ENCODE measurements at regions not wholly inside any gene's neighbourhood (a gene's known extent, or its start where the extent isn't known, plus 50 kb on each side); places are given as distances from the start of the nearest gene placed in this dataset.
A peak's percentile ranks its signal among the peaks of the same experiment; 100 is the strongest.
"Not testable (repeated sequence)": the region's sequence is repeated elsewhere in the genome, so short reads cannot be mapped to it uniquely, and the experiment has no call there.

DNA sequence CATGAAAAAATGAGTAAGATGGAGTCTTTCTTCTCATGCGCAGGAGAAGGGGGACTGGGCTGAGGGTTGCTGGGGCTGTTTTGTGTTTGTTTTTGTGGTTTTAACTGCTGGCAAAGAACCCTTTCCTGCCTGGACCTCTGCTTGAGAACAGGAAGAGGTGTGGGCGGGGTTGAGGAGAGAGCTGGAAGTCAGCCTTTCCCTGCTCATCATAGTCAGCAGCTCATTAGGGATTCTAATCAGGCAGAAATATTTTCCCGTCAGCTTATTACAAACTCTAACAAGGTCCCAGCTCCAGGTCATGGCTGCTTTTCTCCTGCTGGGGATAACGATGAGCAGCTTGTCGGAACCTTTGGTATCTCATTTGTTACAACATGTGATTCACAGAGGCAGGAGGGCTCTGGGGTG lies 185.0 kb upstream of the NRXN3 start:
- DNase-seq (ENCODE audit: low read depth) = no peak

DNA sequence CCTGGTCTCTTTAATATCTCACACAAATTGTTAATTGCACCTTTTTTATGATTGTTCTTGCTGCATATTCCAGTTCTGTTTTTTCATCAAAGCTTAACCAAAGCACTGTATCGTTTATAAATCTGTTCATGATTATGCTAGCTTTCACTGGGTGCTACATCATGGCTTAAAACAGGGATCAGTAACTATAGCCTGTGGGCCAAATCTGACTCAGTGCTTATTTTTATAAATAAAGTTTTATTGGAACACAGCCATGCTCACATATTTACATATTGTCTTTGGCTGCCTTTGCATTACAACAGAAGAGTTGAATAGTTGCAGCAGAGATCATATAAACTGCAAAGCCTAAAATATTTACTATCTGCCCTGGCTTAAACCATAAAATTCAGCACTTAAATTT lies 183.4 kb upstream of the NRXN3 start:
- DNase-seq (ENCODE audit: low read depth) = no peak

DNA sequence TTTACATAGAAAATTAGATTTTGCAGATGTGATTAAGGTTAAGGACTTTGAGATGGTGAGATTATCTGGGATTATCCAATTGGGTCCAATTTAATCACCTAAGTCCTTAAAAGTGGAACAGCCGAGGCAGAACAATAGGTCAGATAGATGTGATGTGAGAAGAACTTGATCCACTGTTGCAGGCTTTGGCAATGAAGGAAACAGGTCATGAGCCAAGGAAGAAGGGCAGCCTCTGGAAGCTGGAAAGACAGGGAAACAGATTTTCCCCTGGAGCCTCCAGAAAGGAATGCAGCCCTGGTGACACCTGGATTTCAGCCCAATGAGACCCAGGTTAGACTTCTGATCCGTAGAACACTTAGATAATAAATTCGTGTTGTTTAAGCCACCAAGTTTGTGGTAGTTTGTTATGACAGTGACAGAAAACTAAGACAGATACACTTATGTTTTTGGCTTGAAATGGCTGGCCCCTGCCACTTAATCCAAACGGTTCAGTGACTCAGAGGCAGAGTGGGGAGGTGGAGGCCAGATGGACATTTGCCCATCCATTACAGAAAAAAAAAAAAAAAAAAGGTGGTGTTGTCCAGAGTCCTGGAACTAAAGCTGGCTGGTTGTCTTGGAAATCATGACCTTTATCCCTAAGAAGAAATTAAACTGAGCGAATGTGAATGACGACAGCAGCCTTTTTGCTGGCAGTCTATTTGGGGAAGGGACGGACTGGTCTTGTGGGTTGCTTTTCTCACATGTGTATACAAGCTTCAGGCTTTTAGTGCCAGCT lies 181.9 kb upstream of the NRXN3 start:
- no peak for DNase-seq (ENCODE audit: low read depth)

DNA sequence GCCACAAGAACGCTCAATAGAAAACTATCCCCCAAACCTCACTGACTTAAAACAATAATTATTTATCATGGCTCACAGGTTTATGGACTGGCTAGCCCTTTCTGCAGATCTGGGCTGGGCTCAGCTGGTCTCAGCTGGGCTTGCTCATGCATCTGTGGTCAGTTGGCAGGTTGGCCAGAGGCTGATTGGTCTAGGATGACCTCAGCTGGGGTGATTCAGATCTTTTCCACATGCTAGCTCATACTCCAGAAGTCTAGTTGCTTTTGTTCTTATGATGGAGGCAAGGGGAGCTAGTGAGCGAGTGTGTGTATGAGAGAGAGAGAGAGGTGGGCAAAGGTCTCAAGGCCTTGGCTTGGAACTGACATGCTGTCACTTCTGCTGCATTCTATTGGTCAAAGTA lies 181.2 kb upstream of the NRXN3 start:
- peak; percentile 69 for DNase-seq (ENCODE audit: low read depth)

DNA sequence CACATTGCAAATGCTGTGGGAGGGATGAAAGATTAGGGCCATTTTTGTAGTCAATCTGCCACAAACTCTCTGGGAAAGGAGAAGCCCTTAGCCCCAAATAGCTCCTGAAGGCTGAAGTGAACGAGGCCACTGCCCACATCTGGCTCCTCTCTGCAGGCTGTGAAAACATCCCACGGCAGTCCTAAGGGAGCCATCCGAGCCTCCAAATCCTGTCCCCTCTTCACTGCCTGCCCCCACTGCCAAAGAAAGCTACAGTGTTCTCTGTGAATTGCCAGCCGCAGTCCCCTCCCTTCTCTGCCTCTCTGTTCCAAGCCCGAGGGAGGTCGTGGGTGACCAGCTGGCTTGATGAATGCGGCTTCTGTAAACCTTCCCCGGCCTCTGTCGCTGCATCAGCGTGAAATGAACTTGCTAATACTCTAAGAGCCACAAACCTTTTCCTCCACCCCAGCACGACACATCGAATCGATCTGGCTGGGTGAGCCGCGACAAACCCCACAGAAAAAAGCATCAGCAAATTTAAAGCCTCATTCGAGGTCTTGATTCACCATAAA lies 180.7 kb upstream of the NRXN3 start:
- DNase-seq (ENCODE audit: low read depth) = no peak

DNA sequence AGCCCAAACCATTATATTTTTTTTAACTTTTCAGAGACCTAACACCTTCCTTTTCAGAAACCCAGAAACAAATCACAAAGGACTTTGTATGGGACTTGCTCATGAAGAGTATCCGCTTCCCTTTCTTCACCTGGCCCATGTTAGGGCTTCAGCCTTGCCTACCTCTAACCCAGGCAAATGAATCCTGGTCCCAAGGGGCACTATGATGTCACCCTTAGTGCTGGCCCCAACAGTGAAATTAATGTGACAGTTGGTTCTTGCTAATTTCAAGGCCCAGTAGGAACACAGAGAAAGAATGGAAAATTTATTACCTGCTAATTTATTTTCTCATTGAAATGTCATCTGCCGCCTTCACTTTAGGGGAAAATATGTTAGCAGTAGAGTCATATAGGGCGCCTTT lies 179.8 kb upstream of the NRXN3 start:
- DNase-seq (ENCODE audit: low read depth) = no peak

DNA sequence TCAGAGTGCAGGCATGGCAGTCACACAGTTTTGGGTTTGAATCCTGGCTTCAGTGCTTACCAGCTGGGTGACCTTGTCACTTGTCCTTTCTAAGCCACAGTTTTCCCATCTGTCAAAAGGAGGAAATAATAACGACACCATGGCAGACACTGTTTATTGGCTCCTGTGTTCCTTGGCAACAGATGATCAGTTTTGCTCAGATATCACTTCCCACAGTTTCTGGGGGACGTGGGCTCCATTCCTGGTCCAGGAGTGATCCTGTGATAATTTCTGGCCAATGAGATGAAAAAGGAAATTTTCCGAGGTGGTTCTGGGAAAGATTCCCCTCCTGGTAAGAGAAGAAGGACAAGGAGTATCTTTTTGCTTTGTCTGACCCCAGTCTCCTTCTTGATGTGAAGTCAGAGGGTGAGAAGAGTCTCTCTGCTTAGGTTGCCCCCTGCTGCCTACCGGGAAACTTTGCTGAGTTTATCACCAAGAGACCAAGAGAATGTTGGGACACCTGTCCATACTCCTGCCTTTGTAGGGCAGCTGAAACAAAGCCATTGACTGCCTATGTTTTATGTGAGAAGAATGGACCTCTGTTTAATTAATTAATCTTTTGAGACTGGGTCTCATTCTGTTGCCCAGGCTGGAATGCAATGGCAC lies 178.9 kb upstream of the NRXN3 start:
- DNase-seq (ENCODE audit: low read depth) = no peak

DNA sequence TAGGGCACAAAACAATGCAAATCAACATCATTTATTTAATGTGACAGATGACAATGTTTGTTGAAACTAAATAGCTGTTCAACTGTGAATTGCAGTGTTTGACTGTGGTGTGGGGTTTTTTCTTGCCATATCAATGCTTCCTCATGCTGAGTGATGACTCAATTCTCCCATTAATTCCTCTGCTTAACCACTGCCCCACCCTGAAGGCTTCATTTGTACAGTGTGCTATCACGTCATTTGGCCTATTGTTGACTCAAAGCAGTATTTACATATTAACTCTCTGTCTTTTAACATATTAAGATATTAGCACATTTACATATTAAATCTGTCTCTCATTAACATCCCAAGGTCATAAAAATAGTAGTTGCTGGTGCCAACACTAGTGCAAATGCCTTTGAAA lies 164.8 kb upstream of the NRXN3 start:
- peak; percentile 48 for DNase-seq (ENCODE audit: low read depth)

DNA sequence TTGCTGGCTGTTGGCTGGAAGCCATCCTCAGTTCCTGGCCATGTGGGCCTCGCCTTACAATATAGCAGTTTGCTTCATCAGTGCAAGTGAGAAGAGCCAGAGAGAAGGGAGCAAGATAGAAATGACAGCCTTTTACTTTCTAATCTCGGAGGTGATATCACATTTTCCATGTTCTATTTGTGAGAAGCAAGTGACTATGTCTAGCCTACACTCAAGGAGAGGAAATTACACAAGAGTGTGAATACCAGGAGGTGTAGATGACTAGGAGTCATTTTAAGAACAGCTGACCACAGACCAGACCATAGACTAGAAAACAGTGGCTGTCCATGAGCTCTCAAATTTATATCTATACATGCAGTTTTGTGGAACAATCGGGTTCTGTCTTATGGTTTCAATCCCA lies 163.0 kb upstream of the NRXN3 start:
- no peak for DNase-seq (ENCODE audit: low read depth)

DNA sequence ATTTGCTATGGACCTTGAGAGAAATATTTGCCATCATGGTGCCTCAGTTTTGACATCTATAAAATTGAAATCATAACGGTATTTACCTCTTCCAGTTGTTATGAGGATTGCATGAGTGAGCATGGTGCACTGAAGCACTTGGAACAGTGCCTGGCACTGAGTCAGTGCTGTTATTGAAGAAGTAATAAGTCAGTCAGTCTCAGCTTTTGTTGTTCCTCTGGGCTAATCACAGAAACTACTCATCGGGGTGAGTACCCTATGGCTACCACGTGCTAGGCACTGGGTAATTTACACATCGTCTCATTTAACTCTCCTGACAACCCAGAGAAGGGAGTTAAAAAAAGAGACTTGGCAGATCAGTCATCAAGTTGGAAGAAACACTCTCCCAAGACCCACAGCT lies 159.5 kb upstream of the NRXN3 start:
- DNase-seq (ENCODE audit: low read depth) = peak; percentile 43

DNA sequence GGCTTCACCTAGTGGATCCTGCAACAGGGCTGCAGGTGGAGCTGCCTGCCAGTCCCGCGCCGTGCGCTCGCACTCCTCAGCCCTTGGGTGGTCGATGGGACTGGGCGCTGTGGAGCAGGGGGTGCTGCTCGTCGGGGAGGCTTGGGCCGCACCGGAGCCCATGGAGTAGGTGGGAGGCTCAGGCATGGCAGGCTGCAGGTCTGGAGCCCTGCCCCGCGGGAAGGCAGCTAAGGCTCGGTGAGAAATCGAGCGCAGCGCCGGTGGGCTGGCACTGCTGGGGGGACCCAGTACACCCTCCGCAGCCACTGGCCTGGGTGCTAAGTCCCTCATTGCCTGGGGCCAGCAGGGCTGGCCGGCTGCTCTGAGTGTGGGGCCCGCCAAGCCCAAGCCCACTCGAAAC lies 156.3 kb upstream of the NRXN3 start:
- not testable (repeated sequence) for DNase-seq (ENCODE audit: low read depth)

DNA sequence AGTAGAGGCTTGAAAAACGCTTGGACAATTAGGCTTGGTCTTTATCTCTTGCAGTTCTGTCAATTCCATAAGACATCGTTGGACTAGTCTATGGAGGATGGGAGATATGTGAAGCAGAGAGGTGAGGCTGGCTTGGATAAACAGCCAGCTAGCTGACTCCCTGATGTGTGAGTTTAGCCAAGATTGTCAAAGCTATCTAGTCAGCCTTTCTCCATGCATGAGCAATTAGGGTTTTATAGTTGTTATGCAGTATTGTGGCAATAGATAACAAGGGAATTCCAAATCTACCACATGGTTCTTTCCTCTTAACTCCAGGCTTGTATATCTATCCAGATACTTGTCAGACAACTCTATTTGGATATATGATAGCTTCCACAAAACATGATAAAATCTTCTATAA lies 153.6 kb upstream of the NRXN3 start:
- DNase-seq (ENCODE audit: low read depth) = no peak

DNA sequence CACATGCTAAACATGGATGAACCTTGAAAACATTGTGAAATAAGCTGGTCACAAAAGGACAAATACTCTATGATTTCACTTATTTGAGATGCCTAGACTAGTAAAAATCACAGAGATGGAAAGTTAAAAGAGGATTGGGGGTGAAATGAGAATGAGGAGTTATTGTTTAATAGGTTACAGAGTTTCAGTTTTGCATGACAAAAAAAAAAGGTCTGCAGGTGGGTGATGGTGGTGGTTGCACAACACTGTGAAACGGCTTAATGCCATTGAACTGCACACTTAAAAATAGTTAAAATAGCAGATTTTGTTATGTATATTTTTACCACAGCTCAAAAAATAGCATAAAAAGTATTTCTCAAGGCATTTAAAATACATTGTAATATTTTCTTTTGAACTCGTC lies 151.9 kb upstream of the NRXN3 start:
- no peak for DNase-seq (ENCODE audit: low read depth)

DNA sequence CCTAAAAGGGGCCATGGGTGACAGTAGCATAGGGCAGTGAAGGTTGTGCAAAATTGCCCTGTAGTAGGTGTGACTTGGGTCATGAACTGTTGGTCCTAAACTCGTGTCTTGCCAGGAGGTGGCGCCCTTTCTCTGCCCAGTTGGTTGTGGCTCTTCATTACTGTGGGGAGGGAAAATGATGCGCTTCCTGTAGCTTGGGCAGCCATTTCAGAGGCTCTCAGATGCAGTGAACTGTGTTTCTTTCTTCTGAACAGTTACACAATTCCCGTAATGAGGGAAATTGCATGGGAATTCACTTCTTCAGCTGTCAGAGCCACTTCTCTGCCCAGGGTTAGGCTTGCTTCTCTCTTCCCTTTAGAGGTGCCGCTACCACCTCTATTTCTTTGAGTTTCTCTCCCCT lies 148.1 kb upstream of the NRXN3 start:
- peak; percentile 61 for DNase-seq (ENCODE audit: low read depth)

DNA sequence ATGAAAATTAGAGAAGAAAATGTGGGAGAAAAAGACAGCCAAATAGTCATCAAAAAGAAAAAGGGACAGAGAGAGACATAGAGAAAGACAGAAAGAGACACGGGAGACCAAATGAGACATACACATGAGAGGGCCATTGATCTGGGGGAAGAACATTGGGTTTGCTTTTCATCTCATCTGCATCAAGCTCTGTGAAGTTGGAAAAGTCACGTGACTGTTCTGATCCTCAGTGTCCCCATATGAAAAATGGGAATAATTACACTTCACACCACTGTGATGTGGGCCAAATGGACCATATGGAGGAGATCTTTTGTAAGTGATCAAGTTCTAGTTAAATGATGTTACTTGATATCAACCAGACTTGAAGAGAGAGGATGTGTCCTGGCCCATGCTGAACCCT lies 147.1 kb upstream of the NRXN3 start:
- DNase-seq (ENCODE audit: low read depth) = no peak

DNA sequence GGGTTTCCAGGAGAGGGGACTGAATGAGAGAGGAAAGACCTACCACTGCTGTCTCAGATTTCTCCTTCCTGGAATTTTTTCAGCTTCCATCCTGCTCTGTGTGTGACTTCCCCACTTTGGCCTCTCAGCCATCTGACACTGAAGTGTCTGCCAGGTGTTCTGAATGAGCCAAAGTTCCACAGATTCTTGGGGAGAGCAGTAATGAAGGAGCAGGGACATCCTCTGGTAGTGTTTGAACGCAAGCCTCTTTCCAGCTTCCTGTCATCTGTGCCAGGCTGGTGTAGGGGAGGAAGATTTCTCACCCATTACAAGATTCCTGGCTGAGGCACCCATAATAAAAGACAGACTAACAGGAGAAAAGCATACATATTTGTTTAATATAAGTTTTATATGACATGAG lies 141.7 kb upstream of the NRXN3 start:
- no peak for DNase-seq (ENCODE audit: low read depth)

DNA sequence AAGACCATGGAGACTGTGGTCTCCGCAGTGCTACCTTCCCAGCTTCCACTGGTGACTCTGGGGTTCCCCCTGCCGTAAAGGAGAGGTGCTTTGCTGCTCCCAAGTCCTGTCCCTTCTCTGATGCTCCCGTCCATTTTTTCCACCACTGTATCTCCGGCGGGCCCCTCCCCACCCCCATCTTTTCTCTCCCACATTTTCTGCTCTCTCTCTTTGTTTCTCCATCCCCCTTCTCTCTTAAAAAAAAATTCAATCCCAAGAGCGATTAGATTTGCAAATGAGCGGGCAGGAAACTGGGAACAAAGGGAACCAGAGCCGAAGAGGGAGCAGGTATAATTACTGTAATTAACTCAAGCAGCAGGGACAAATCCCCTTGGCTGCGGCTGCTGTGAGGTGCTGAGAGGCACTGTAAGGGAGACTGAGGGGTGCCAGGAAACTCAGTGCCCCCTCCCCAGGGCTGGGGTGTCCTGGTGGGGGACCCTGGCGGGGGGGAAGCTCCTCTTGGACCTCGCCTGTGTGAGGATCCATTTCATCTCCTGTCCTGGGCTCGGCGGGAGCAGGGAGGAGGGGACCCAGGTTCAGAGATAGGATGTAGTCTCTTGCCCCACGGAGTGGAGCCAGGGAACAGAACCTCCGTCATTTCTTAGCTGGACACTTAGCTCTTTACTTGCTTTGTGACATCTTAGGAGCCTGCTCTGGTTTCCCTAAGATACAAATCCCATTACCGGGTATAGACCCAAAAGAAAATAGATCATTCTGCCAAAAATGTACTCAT lies 140.4 kb upstream of the NRXN3 start:
- peak; percentile 7 for DNase-seq (ENCODE audit: low read depth)

DNA sequence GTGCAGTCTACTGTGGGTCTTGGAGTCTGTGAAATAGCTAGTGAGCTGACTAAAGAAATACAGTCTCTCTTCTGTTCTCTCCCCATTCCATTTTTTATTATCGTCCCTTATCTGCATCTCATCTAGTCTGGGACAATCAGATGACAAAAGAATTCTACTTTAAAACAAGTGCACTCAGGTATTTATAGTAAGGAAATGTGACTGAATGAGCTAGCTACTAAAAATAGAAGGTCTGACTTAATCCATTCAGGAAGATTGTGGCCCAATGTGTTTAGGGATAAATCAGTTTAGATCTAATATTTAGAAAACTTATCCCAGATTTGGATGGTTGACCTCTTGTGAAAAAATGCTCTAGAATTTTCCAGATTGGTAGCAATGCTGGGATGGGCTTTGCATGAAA lies 126.8 kb upstream of the NRXN3 start:
- DNase-seq (ENCODE audit: low read depth) = no peak

DNA sequence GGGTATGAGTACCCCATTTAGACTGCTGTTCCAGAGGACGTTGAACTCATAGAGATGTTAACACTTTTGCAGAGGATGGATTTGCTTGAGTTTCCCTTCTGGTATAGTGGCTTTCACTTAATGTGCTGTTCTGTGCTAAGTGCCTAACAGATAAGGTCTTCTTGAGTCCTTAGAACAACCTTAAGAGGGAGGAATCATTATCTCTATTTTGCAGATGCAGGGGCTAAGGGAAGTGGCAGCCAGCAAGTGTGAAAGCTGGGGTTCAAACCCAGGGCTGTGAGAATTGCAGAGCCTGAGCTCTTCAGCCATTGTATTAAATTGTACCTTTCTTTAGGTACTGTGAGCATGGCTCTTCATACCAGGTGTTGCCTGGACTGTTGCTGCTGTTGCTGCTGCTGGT lies 122.1 kb upstream of the NRXN3 start:
- no peak for DNase-seq (ENCODE audit: low read depth)

DNA sequence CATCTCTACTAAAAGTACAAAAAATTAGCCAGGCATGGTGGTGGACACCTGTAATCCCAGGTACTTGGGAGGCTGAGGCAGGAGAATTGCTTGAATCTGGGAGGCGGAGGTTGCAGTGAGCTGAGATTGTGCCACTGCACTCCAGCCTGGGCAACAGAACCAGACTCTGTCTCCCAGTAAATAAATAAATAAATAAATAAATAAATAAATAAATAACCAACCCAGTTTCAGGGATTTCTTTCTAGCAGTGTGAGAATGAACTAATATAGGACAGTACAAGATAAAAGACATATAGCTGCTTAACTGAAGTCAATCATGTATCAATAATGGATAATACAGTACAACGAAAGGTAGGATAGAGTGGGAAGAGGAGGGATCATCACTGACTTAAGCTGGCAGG lies 113.3 kb upstream of the NRXN3 start:
- not testable (repeated sequence) for DNase-seq (ENCODE audit: low read depth)

DNA sequence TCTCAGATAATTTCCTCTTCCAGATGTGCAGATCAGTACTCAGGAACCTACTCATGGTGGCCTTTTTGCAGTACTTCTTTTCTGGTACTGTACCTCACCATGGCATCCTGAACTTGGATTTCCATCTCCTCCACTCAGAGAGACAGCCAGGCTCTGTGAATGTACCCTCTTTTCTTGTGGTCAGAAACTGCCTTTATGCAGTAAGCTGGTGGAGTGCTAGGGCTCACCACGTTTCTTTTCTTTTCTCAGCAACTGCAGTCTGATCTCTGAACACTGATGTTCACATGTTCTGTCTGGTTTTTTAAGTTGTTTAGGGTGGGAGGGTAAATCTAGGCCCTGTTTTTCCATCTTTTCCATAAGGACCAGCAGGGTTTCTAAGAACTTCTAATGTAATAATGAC lies 99.8 kb upstream of the NRXN3 start:
- DNase-seq (ENCODE audit: low read depth) = no peak

DNA sequence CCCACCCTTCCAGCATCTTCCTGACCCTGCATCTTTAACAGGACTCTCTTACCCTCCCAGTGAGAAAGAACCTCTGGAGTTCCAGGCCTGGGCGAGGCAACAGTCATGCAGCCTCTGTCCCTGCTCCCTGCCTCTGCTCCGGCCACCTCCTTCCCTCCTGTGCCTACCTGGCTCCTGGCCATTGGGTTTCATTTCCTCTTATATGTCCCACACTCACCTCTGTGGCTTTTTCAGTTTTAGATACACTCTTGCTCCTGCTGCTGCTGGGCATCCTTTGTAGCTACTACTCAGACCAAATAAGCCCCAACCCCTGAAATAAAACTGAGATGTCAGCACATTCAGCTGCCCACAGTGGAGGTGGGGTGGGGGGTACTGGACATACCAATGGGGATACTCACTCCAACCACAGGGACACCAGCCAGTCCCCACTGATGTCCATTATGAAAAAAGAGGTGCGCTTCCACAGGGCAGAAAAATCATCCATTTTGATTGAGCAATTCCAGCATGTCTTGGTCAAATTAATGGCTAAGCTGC lies 99.1 kb upstream of the NRXN3 start:
- no peak for DNase-seq (ENCODE audit: low read depth)

DNA sequence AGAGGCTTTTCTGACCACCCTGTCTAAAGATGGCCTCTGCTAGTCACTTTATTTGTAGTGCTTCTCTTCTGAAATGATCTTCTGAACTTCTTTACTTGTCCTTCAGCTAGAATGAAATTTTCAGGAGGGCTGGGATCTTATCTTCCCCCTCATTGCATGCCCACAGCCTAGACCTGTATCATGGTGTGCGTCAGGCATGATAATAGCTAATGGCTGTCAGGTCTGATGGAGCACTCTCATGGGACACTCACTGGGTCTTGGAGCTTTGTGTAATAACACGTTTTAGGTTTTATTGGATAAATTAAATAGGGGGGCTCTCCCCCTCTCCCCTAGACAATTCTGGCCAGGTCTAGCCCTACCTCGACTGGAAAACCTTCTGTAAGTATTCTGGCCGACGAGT lies 97.1 kb upstream of the NRXN3 start:
- DNase-seq (ENCODE audit: low read depth) = no peak
